Activated T-helper 2 cell treated with anti-CD3 and anti-CD28 coated beads, Interferon-gamma antibody, Interleukin-2, Interleukin-4, amounts not matched to agents 10 μg/mL and 5 μg/mL and 100 μg/mL, durations not matched to agents 14 hours and 24 hours and 36 hours (primary cell): ENCODE measurements at regions not wholly inside any gene's neighbourhood (a gene's known extent, or its start where the extent isn't known, plus 50 kb on each side); places are given as distances from the start of the nearest gene placed in this dataset.

Experiments
- DNase-seq: peaks from one replicate; pipeline ENCODE4 v3.0.0; 2021; ENCODE audit warnings: low spot score
- H3K27ac Mint-ChIP-seq: one replicate; pipeline ENCODE4 v1.8.0; 2021; ENCODE audit warnings: mixed read lengths
- H3K27me3 Mint-ChIP-seq: one replicate; pipeline ENCODE4 v1.8.0; 2021; ENCODE audit warnings: low read depth, mixed read lengths
- H3K36me3 Mint-ChIP-seq: one replicate; pipeline ENCODE4 v1.8.0; 2021; ENCODE audit warnings: low read depth, mixed read lengths
- H3K4me1 Mint-ChIP-seq: one replicate; pipeline ENCODE4 v1.8.0; 2021; ENCODE audit warnings: low read depth, mixed read lengths
- H3K4me3 Mint-ChIP-seq: one replicate; pipeline ENCODE4 v1.8.0; 2021; ENCODE audit warnings: low read depth, mild to moderate bottlenecking, moderate library complexity, mixed read lengths
- H3K9me3 Mint-ChIP-seq: one replicate; pipeline ENCODE4 v1.8.0; 2021; ENCODE audit warnings: mixed read lengths
- intact Hi-C: fragments of 100-400 bp; cut with micrococcal nuclease; formaldehyde crosslinking; loops from one replicate; pipeline ENCODE4 v1.15.1; 2023

DNA sequence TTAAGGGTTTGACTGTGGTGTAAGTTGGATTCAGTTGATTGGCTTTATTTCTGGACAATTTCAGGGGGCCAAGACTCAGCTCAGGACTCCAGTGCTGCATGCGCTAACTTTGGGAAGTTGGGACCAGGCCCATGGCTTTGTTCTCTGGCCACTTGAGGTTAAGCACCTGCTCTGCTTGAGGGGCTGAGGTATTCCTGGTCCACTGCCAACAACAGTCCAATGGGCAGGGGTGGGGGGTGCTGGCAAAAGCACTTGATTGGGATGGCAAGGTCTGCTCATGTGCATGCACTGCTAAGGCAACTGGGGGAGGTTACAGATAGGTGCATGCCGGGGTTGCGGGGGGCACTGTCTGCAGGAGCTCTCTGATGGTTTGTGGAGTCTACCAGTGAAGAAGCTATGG lies 52.6 kb upstream of the ASB17 start:
- DNase-seq = no peak
- Mint-ChIP-seq H3K36me3 (no peaks in the 10 kb centered on the region), H3K9me3 (no peaks in the 10 kb centered on the region), H3K4me3 (no peak overlapping the region), H3K27ac (no peak overlapping the region), H3K27me3 (peaks cover 3% of the 10 kb centered on the region), H3K4me1 (peaks cover 2% of the 10 kb centered on the region)
- intact Hi-C loops = no loop called here

GRCh38 chr1:75985827-75986226 lies 53.6 kb upstream of the ASB17 start:
- H3K4me3 Mint-ChIP-seq = no peak overlapping the region
- intact Hi-C loops = no loop called here
- H3K4me1 Mint-ChIP-seq = peaks cover 2% of the 10 kb centered on the region
- no peaks in the 10 kb centered on the region for H3K9me3 Mint-ChIP-seq
- H3K27me3 Mint-ChIP-seq = peaks cover 3% of the 10 kb centered on the region
- H3K27ac Mint-ChIP-seq = no peak overlapping the region
- no peak for DNase-seq
- no peaks in the 10 kb centered on the region for H3K36me3 Mint-ChIP-seq

- no peak for DNase-seq
- H3K9me3 Mint-ChIP-seq = no peaks in the 10 kb centered on the region
- peaks cover 3% of the 10 kb centered on the region for H3K27me3 Mint-ChIP-seq
- no peaks in the 10 kb centered on the region for H3K4me1 Mint-ChIP-seq
- no peak overlapping the region for H3K4me3 Mint-ChIP-seq
- intact Hi-C loops = no loop called here
- H3K27ac Mint-ChIP-seq = no peak overlapping the region
- no peaks in the 10 kb centered on the region for H3K36me3 Mint-ChIP-seq
Measured at GRCh38 chr1:75986478-75986877, 54.3 kb upstream of the ASB17 start.

DNA sequence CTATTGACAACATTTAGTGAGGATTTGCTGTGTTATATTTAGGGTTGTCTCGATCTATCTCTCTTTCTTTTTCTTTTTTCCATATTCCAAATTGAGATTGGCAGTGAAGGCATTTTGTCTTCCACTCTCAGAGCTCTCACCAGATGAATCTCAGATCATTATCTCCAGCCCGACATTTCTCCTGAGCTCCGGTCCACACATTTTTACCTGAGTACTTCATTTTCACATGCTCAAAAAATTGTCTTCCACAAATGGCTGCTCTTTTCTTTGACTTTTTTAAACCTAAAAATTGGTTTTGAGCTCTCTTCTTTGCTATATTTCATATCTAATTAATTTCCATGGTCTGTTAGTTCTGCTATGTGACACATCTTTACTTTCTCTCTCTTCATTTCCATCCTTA lies 56.9 kb upstream of the ASB17 start:
- intact Hi-C loops = no loop called here
- no peak overlapping the region for H3K4me3 Mint-ChIP-seq
- H3K4me1 Mint-ChIP-seq = no peaks in the 10 kb centered on the region
- no peaks in the 10 kb centered on the region for H3K36me3 Mint-ChIP-seq
- no peak overlapping the region for H3K27ac Mint-ChIP-seq
- peaks cover 7% of the 10 kb centered on the region for H3K27me3 Mint-ChIP-seq
- DNase-seq = no peak
- H3K9me3 Mint-ChIP-seq = no peaks in the 10 kb centered on the region

DNA sequence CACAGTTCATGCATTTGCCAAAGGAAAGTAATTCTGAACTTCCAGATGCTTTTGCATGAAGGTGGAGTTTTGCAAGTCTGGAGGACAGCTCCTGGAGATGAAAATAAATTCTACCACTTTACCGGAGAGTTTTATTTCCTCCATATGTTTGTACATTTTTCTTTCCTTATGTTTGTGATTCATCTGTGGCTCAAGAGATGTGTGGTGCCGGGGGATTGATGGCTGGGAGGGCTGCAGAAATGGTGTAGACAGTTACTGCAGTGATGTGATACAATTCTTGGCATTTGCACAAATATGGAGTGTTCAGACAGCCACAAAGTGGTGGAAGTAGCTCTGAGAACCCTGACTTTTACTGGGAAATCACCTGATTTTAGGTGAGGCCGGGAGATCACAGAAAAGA lies 58.5 kb upstream of the ASB17 start:
- peaks cover 13% of the 10 kb centered on the region for H3K27me3 Mint-ChIP-seq
- H3K36me3 Mint-ChIP-seq = no peaks in the 10 kb centered on the region
- intact Hi-C loops = loop anchor here (5.0 kb wide), 2 partner anchors 162 to 1152 kb away; no protein-coding TSS in a partner anchor
- H3K4me1 Mint-ChIP-seq = no peaks in the 10 kb centered on the region
- H3K4me3 Mint-ChIP-seq = no peak overlapping the region
- DNase-seq = no peak
- no peak overlapping the region for H3K27ac Mint-ChIP-seq
- no peaks in the 10 kb centered on the region for H3K9me3 Mint-ChIP-seq

DNA sequence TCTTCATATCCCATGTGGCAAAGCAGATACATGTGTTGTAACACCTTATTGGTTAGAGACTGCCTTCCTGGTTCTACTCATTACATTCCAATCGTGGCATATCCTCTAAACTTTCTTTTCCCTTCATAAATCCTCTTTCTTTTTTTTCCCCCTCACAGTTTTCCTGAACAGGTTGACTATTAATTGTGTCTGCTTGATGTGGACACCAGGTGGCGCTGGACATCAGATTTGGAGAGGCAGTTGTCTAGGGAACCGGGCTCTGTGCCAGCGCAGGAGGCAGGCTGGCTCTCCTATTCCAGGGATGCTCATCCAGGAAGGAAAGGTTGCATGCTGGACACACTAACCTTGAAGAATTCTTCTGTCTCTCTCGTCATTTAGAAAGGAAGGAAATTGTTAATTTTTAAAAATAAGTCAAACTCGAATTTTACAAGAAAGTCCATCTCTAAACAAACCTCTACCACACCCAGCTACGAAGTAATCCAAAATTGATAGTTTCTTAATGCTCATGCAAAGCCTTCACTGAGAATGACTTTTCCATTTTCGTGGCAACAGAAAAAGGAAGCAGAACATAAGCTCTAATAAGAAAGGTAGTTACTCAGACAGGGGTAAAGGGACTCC lies 59.4 kb upstream of the ASB17 start:
- Mint-ChIP-seq H3K4me1 (no peaks in the 10 kb centered on the region), H3K36me3 (no peaks in the 10 kb centered on the region), H3K27me3 (peaks cover 15% of the 10 kb centered on the region), H3K4me3 (no peak overlapping the region), H3K27ac (no peak overlapping the region), H3K9me3 (no peaks in the 10 kb centered on the region)
- peak; percentile 40 for DNase-seq
- intact Hi-C loops = loop anchor here (5.0 kb wide), 2 partner anchors 161 to 1151 kb away; no protein-coding TSS in a partner anchor

DNA sequence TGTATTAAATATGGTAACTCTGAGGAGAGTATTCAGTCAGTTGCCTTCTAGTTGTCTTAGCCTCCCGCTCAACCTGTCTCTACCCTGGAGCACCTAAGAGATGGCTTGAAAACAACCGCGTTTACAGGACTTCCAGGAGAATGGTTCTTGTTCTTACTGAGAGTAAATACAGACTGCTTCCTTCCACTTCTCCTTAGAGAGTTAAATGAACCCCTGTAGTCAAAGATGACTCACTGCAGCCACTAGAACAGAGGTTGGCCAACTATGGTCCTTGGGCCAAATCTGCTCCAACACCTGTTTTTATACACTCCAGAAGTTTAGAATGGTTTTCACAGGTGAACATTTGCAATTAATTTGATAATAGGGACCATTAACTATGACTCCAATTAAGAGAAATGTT lies 60.1 kb upstream of the ASB17 start:
- intact Hi-C loops = loop anchor here (5.0 kb wide), 2 partner anchors 160 to 1150 kb away; no protein-coding TSS in a partner anchor
- H3K9me3 Mint-ChIP-seq = no peaks in the 10 kb centered on the region
- no peak overlapping the region for H3K4me3 Mint-ChIP-seq

DNA sequence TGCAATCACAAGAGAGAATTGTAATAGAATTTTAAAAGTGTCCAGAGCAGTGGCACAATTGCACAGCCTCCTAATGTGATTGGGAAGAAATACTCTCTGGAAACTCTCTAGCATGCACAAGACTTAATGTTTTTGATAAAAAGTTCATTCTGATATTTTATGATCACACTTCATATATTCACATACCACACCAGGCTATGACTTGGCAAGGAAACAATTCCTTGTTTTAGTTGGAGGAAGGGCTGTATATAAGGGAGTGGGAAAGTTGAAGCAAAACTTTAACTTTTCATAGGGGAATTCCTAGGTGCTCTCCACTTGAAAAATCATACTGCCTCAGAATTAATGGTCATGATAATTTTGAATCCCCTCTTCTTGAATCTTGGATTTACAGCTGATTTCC lies 61.5 kb upstream of the ASB17 start:
- peaks cover 4% of the 10 kb centered on the region for H3K9me3 Mint-ChIP-seq
- no peak overlapping the region for H3K4me3 Mint-ChIP-seq
- intact Hi-C loops = loop anchor here (5.0 kb wide), 2 partner anchors 159 to 1149 kb away; no protein-coding TSS in a partner anchor
- DNase-seq = no peak
- no peak overlapping the region for H3K27ac Mint-ChIP-seq
- H3K27me3 Mint-ChIP-seq = peaks cover 18% of the 10 kb centered on the region
- H3K36me3 Mint-ChIP-seq = no peaks in the 10 kb centered on the region
- no peaks in the 10 kb centered on the region for H3K4me1 Mint-ChIP-seq

More for the DNA sequence above, 60.1 kb upstream of the ASB17 start:
- H3K27ac Mint-ChIP-seq = no peak overlapping the region
- no peaks in the 10 kb centered on the region for H3K4me1 Mint-ChIP-seq
- no peaks in the 10 kb centered on the region for H3K36me3 Mint-ChIP-seq
- peaks cover 15% of the 10 kb centered on the region for H3K27me3 Mint-ChIP-seq
- no peak for DNase-seq

DNA sequence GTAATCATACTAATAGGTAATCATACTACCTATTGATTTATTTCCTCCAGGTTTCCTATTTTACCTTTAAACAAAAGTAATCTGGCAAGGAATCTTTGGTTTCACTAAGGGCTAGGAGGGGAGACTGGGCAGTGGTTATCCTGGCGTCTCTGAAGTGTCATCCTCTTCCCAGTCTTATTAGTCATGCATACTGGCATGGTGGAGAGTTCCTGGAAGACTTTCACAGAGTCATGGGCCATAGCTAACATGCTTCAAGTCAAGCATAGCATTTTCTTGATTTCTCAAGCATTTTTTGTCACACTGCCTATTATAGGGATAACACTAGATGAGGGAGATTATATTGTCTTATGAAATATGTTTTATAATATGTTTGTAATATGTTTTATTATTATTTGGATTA lies 64.0 kb upstream of the ASB17 start:
- Mint-ChIP-seq H3K4me1 (no peaks in the 10 kb centered on the region), H3K36me3 (no peaks in the 10 kb centered on the region), H3K27ac (no peak overlapping the region), H3K4me3 (no peak overlapping the region), H3K9me3 (peaks cover 8% of the 10 kb centered on the region), H3K27me3 (peaks cover 23% of the 10 kb centered on the region)
- intact Hi-C loops = no loop called here
- no peak for DNase-seq

GRCh38 chr1:75999034-75999433 lies 66.8 kb upstream of the ASB17 start:
- intact Hi-C loops = no loop called here
- no peak for DNase-seq
- no peak overlapping the region for H3K4me3 Mint-ChIP-seq
- H3K27me3 Mint-ChIP-seq = peaks cover 19% of the 10 kb centered on the region
- no peak overlapping the region for H3K27ac Mint-ChIP-seq
- H3K4me1 Mint-ChIP-seq = no peaks in the 10 kb centered on the region
- peaks cover 11% of the 10 kb centered on the region for H3K9me3 Mint-ChIP-seq
- no peaks in the 10 kb centered on the region for H3K36me3 Mint-ChIP-seq

GRCh38 chr1:76003946-76004345 lies 70.6 kb upstream of the ST6GALNAC3 start:
- no peak for DNase-seq
- Mint-ChIP-seq H3K9me3 (peaks cover 6% of the 10 kb centered on the region), H3K27ac (no peak overlapping the region), H3K27me3 (peaks cover 8% of the 10 kb centered on the region), H3K4me1 (no peaks in the 10 kb centered on the region), H3K36me3 (no peaks in the 10 kb centered on the region), H3K4me3 (no peak overlapping the region)
- intact Hi-C loops = no loop called here

DNA sequence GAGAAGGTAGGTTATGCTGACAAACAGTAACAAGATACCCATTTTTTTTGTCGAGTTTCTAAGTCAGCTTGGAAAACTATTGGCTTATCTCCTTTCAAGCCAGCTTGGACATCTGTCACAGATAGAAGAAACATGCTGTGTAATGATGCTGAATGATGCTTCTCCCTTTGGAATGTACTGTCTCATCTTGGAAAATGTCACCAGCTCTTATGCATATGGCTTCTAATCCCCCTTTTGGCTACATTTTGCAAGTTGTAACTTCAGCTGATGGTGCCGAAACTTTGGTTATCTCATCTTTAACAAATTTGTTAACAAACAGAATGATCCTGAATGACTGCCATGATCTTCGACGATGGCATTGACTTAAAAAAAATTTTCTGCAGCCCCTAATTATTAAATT lies 68.8 kb upstream of the ST6GALNAC3 start:
- no peak overlapping the region for H3K27ac Mint-ChIP-seq
- intact Hi-C loops = no loop called here
- H3K27me3 Mint-ChIP-seq = peaks cover 8% of the 10 kb centered on the region
- H3K4me3 Mint-ChIP-seq = no peak overlapping the region
- H3K9me3 Mint-ChIP-seq = peaks cover 3% of the 10 kb centered on the region
- H3K36me3 Mint-ChIP-seq = no peaks in the 10 kb centered on the region
- DNase-seq = no peak
- no peaks in the 10 kb centered on the region for H3K4me1 Mint-ChIP-seq

GRCh38 chr1:76006234-76006633 lies 68.3 kb upstream of the ST6GALNAC3 start:
- Mint-ChIP-seq H3K27ac (no peak overlapping the region), H3K27me3 (peaks cover 8% of the 10 kb centered on the region), H3K36me3 (no peaks in the 10 kb centered on the region), H3K4me3 (no peak overlapping the region), H3K4me1 (no peaks in the 10 kb centered on the region), H3K9me3 (peaks cover 3% of the 10 kb centered on the region)
- DNase-seq = no peak
- intact Hi-C loops = no loop called here

DNA sequence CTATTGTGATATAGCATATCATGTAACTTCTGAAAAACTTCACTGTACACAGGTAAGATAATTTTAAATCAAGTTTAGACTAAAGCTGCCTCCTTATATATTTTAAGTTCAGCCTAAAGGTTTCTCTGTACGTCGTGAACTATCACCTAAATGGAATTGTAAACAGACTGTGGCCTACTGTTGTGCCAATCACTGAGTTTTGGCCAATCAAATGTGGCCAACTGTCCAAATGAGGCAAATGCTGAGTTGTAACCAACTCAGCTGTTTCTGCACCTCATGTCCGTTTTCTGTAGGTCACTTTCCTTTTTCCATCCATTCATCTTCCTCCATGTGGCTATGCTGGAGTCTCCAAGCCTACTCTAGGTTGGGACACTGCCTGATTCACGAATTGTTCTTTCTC lies 63.7 kb upstream of the ST6GALNAC3 start:
- DNase-seq = no peak
- no peak overlapping the region for H3K27ac Mint-ChIP-seq

More for the DNA sequence above, 63.7 kb upstream of the ST6GALNAC3 start:
- Mint-ChIP-seq H3K4me1 (no peaks in the 10 kb centered on the region), H3K4me3 (no peak overlapping the region), H3K36me3 (no peaks in the 10 kb centered on the region), H3K9me3 (no peaks in the 10 kb centered on the region), H3K27me3 (peaks cover 14% of the 10 kb centered on the region)
- intact Hi-C loops = no loop called here
